ENCODE measurements at regions not wholly inside any gene's neighbourhood (a gene's known extent, or its start where the extent isn't known, plus 50 kb on each side); places are given as distances from the start of the nearest gene placed in this dataset.

DNA sequence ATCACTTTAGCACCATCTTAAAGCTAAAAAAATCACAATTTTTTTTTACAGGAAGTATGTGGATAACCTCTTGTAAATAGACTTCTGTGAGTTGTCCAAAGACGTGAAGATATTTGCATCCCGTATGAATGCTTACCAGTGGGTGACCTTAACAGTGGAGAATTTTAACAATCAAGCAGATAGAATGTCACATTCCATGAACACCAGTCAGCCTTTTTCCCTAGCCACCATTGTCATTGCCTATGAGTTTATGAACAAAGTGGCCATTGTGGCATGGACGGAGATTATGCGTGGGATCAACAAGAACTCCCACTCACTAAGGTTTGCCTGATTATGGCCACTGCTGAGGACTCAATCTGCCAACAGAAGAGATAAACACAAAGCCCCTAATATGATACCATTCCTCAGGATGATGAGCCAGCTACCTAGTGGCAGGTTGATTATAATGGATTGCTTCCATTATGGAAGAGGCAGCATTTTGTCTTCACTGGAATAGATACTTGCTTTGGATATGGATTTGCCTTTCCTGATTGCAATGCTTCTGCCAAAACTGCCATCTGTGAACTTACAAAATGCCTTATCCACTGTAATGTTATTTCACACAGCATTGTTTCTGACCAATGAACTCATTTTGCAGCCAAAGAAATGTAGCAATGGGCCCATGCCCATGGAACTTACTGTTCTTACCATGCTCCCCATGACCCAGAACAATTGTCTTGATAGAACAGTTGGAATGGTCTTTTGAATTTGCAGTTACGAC is 830.9 kb upstream of the NDST4 start:
- no peak for TF ChIP-seq CTCF (IDR thresholded peaks at IDR 0.05; ENCODE audit: poor library complexity)
- no peak for TF ChIP-seq EZH2 (IDR thresholded peaks at IDR 0.05; ENCODE audit: borderline replicate concordance)

All from hepatocyte (in vitro differentiated cells).